ENCODE measurements at regions not wholly inside any gene's neighbourhood (a gene's known extent, or its start where the extent isn't known, plus 50 kb on each side); places are given as distances from the start of the nearest gene placed in this dataset.

GRCh38 chr1:87178441-87178840, 150.2 kb upstream of the LMO4 start:
- TF ChIP-seq SMC3 (conservative IDR thresholded peaks at IDR 0.05; ENCODE audit: insufficient read depth, low read depth, low read length), result no peak
- TF ChIP-seq, protein P1, sequence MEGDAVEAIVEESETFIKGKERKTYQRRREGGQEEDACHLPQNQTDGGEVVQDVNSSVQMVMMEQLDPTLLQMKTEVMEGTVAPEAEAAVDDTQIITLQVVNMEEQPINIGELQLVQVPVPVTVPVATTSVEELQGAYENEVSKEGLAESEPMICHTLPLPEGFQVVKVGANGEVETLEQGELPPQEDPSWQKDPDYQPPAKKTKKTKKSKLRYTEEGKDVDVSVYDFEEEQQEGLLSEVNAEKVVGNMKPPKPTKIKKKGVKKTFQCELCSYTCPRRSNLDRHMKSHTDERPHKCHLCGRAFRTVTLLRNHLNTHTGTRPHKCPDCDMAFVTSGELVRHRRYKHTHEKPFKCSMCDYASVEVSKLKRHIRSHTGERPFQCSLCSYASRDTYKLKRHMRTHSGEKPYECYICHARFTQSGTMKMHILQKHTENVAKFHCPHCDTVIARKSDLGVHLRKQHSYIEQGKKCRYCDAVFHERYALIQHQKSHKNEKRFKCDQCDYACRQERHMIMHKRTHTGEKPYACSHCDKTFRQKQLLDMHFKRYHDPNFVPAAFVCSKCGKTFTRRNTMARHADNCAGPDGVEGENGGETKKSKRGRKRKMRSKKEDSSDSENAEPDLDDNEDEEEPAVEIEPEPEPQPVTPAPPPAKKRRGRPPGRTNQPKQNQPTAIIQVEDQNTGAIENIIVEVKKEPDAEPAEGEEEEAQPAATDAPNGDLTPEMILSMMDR (IDR thresholded peaks at IDR 0.05 in 2 of 3, conservative IDR thresholded peaks at IDR 0.05 in 1 of 3; ENCODE audit: insufficient read depth in 2 of 3, low read depth in 1 of 3, low read length in 3 of 3), result no peak
- no peak for TF ChIP-seq SMAD4 (CRISPR knock-in tag; conservative IDR thresholded peaks at IDR 0.05)
- no peak for TF ChIP-seq CREB1 (IDR thresholded peaks at IDR 0.05)
- no peak for TF ChIP-seq CREB1 (CRISPR knock-in tag; IDR thresholded peaks at IDR 0.05)
- TF ChIP-seq ZNF561 (CRISPR knock-in tag; conservative IDR thresholded peaks at IDR 0.05), result no peak
- TF ChIP-seq ILK (tag; IDR thresholded peaks at IDR 0.05; ENCODE audit: borderline replicate concordance, low read depth), result no peak
- TF ChIP-seq, protein P2, sequence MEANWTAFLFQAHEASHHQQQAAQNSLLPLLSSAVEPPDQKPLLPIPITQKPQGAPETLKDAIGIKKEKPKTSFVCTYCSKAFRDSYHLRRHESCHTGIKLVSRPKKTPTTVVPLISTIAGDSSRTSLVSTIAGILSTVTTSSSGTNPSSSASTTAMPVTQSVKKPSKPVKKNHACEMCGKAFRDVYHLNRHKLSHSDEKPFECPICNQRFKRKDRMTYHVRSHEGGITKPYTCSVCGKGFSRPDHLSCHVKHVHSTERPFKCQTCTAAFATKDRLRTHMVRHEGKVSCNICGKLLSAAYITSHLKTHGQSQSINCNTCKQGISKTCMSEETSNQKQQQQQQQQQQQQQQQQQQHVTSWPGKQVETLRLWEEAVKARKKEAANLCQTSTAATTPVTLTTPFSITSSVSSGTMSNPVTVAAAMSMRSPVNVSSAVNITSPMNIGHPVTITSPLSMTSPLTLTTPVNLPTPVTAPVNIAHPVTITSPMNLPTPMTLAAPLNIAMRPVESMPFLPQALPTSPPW (CRISPR knock-in tag; IDR thresholded peaks at IDR 0.05), result no peak
